Thymus (tissue), 11 donors: ENCODE measurements at regions not wholly inside any gene's neighbourhood (a gene's known extent, or its start where the extent isn't known, plus 50 kb on each side); places are given as distances from the start of the nearest gene placed in this dataset.

Source experiments
- DNase-seq, 9 donors: peaks; one replicate each; pipeline ENCODE4 v3.0.0-alpha.2; 2013; ENCODE audit warnings: low spot score in 9 of 9, low read depth in 6 of 9, missing footprints in 1 of 9
- H3K27ac ChIP-seq, 2 donors: one replicate each; pipeline ENCODE4 v1.5.1; 2013; ENCODE audit warnings: control low read depth in 1 of 2, low read depth in 1 of 2, low read length in 1 of 2, mild to moderate bottlenecking in 1 of 2, moderate library complexity in 1 of 2
- H3K27me3 ChIP-seq, 2 donors: one replicate each; pipeline ENCODE4 v1.5.1; 2013; ENCODE audit warnings: low read length in 1 of 2; ENCODE audit not compliant: control insufficient read depth in 2 of 2, insufficient read depth in 1 of 2
- H3K36me3 ChIP-seq, 2 donors: one replicate each; pipeline ENCODE4 v1.5.1; 2013; ENCODE audit warnings: low read length in 1 of 2, mild to moderate bottlenecking in 1 of 2, moderate library complexity in 1 of 2; ENCODE audit not compliant: control insufficient read depth in 2 of 2, insufficient read depth in 2 of 2
- H3K4me1 ChIP-seq, 2 donors: one replicate each; pipeline ENCODE4 v1.5.1; 2013; ENCODE audit warnings: low read length in 2 of 2; ENCODE audit not compliant: control insufficient read depth in 2 of 2, insufficient read depth in 2 of 2
- H3K4me3 ChIP-seq, 2 donors: one replicate each; pipeline ENCODE4 v1.5.1; 2013; ENCODE audit warnings: low read length in 2 of 2, control low read depth in 1 of 2, mild to moderate bottlenecking in 1 of 2
- H3K9me3 ChIP-seq, 2 donors: one replicate each; pipeline ENCODE4 v1.5.1; 2013; ENCODE audit warnings: low read length in 1 of 2, mild to moderate bottlenecking in 1 of 2; ENCODE audit not compliant: control insufficient read depth in 2 of 2, insufficient read depth in 1 of 2
- WGBS: extraction: QIAGEN DNeasy Blood & Tissue Kit; methylation state at CpG from one replicate; pipeline ENCODE4 v1.1.7; 2013; 5-methylcytosine and 5-hydroxymethylcytosine counted together
- donor health status: healthy.

- WGBS: 95% methylated on average over 5 of the region's 5 CpGs
Observed at GRCh38 chr13:27004866-27005265, 166.7 kb downstream of the USP12 start.

DNA sequence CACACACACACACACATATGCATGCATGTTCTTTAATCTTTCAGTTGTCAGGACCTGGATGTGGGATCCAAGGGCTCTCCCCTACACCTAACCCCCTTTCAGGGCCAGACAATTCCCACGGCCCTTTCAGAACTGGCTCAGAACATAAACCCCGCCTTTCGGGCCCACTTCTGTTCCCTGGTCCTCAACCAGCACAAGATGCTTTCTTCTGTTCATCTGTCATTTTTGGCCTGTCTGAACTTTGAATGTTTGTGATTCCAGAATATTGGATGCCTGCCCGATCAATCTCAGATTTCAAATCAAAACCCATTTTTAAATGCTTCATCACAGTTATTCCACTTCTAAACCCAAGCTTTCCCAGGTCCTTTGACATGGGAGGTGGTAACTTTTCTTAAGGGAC lies 167.3 kb downstream of the USP12 start:
- H3K4me3 ChIP-seq: no peak overlapping the region
- H3K9me3 ChIP-seq: no peaks in the 10 kb centered on the region
- no peak for DNase-seq
- no peaks in the 10 kb centered on the region for H3K36me3 ChIP-seq
- peaks cover 0 to 6% of the 10 kb centered on the region in 2 donors for H3K4me1 ChIP-seq
- no peak overlapping the region for H3K27ac ChIP-seq
- WGBS: 96% methylated on average over 4 of the region's 4 CpGs
- peaks cover 12 to 38% of the 10 kb centered on the region in 2 donors for H3K27me3 ChIP-seq

More at GRCh38 chr13:27004866-27005265, 166.7 kb downstream of the USP12 start:
- Histone ChIP-seq H3K9me3 (no peaks in the 10 kb centered on the region), H3K4me3 (no peak overlapping the region), H3K4me1 (peaks cover 0 to 6% of the 10 kb centered on the region in 2 donors), H3K27me3 (peaks cover 12 to 38% of the 10 kb centered on the region in 2 donors), H3K27ac (no peak overlapping the region), H3K36me3 (no peaks in the 10 kb centered on the region)
- no peak for DNase-seq

- peaks cover 8 to 24% of the 10 kb centered on the region in 2 donors for H3K27me3 ChIP-seq
- DNase-seq: no peak
- H3K9me3 ChIP-seq: no peaks in the 10 kb centered on the region
- H3K36me3 ChIP-seq: no peaks in the 10 kb centered on the region
- H3K4me3 ChIP-seq: no peak overlapping the region
- 72% methylated on average over 6 of the region's 6 CpGs for WGBS
- H3K4me1 ChIP-seq: peaks cover 0 to 6% of the 10 kb centered on the region in 2 donors
- no peak overlapping the region for H3K27ac ChIP-seq
Observed at GRCh38 chr13:27001705-27002104, 169.9 kb downstream of the USP12 start.

DNA sequence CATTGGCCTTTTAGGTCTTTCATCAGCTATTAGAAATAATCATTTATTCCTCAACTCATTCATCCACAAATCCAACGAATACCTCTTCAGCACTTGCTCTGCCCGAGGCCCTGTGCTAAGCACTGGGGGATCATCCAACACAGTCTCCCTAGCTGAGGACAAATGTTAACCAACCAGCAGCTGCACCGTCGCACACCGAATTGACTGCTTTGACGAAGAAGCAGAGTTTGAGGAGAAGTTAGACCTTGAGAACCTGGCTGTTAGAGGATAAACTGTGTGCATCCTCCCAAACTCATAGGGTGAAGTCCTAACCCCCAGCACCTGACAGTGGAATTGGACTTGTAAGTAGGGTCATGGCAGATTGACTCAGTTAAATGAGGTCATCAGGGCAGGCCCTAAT lies 170.9 kb downstream of the USP12 start:
- no peak overlapping the region for H3K27ac ChIP-seq
- 79% methylated on average over 6 of the region's 6 CpGs for WGBS

DNA sequence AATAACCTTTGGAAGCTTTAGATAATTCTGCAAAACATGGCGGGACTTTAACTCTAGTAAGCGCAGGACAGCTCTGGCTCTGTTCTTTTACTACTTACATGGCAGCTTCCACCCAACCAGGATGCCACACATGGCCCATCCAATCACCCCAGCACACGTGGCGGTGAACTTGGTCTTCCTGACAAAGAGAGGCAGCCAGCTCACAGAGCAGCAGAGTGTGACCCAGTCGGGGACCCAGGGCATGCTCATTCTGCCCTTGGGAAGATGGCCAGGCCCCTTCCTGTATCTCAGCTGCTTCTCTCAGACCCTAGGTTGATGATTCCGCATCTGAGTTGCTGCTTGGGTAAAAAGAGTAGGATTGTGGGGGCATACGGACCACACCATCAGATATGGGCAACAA lies 172.1 kb downstream of the USP12 start:
- Histone ChIP-seq H3K4me1 (no peaks in the 10 kb centered on the region), H3K4me3 (no peak overlapping the region), H3K36me3 (no peaks in the 10 kb centered on the region), H3K27me3 (peaks cover 0 to 4% of the 10 kb centered on the region in 2 donors), H3K9me3 (no peaks in the 10 kb centered on the region), H3K27ac (no peak overlapping the region)
- 97% methylated on average over 7 of the region's 7 CpGs for WGBS
- DNase-seq: no peak

More for the DNA sequence above, 170.9 kb downstream of the USP12 start:
- Histone ChIP-seq H3K27me3 (peaks cover 0 to 13% of the 10 kb centered on the region in 2 donors), H3K9me3 (no peaks in the 10 kb centered on the region), H3K4me3 (no peak overlapping the region), H3K4me1 (no peaks in the 10 kb centered on the region), H3K36me3 (no peaks in the 10 kb centered on the region)
- no peak for DNase-seq

GRCh38 chr13:26998292-26998691 lies 173.3 kb downstream of the USP12 start:
- DNase-seq: no peak
- H3K27me3 ChIP-seq: no peaks in the 10 kb centered on the region
- H3K36me3 ChIP-seq: no peaks in the 10 kb centered on the region
- no peaks in the 10 kb centered on the region for H3K9me3 ChIP-seq
- WGBS: 66% methylated on average over 8 of the region's 8 CpGs
- H3K4me1 ChIP-seq: no peaks in the 10 kb centered on the region
- no peak overlapping the region for H3K27ac ChIP-seq
- no peak overlapping the region for H3K4me3 ChIP-seq

GRCh38 chr13:26996965-26997752 lies 174.5 kb downstream of the USP12 start:
- 62% methylated on average over 6 of the region's 6 CpGs for WGBS
- no peak for DNase-seq

GRCh38 chr13:26995159-26995558 lies 176.5 kb downstream of the USP12 start:
- WGBS: 96% methylated on average over 3 of the region's 3 CpGs
- H3K4me3 ChIP-seq: no peak overlapping the region
- no peaks in the 10 kb centered on the region for H3K36me3 ChIP-seq
- H3K27me3 ChIP-seq: no peaks in the 10 kb centered on the region
- no peak for DNase-seq
- H3K9me3 ChIP-seq: no peaks in the 10 kb centered on the region
- no peaks in the 10 kb centered on the region for H3K4me1 ChIP-seq
- H3K27ac ChIP-seq: no peak overlapping the region

More at GRCh38 chr13:26996965-26997752, 174.5 kb downstream of the USP12 start:
- H3K4me1 ChIP-seq: no peaks in the 10 kb centered on the region
- no peaks in the 10 kb centered on the region for H3K36me3 ChIP-seq
- H3K9me3 ChIP-seq: no peaks in the 10 kb centered on the region
- H3K27me3 ChIP-seq: no peaks in the 10 kb centered on the region
- H3K4me3 ChIP-seq: no peak overlapping the region
- H3K27ac ChIP-seq: no peak overlapping the region

DNA sequence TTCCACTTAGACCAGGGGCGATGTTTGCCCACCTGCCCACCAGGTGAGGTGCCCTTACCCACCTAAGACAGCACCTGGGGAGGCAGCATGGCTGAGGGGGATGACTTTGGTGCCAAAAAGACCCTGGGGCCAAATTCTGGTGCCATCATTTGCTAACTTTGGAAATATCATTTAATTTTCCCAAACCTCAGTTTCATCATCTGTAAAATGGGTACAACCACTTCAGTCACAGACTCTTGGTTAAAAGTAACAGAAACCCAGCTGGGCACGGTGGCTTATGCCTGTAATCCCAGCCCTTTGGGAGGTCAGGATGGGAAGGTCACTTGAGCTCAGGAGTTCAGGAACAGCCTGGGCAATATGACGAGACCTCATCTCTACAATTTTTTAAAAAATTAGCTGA lies 177.8 kb downstream of the USP12 start:
- Histone ChIP-seq H3K27me3 (peaks cover 0 to 2% of the 10 kb centered on the region in 2 donors), H3K4me3 (no peak overlapping the region), H3K9me3 (no peaks in the 10 kb centered on the region), H3K36me3 (no peaks in the 10 kb centered on the region), H3K27ac (no peak overlapping the region), H3K4me1 (no peaks in the 10 kb centered on the region)
- WGBS: 98% methylated on average over 3 of the region's 3 CpGs
- no peak for DNase-seq
